Stimulated activated CD8-positive, alpha-beta memory T cell treated with anti-CD3 and anti-CD28 coated beads, Interleukin-7, amount 100 ng/mL, for 48 hours (primary cell): ENCODE measurements at regions not wholly inside any gene's neighbourhood (a gene's known extent, or its start where the extent isn't known, plus 50 kb on each side); places are given as distances from the start of the nearest gene placed in this dataset.

Source experiments
- DNase-seq, 2 donors: peaks; one replicate each; pipeline ENCODE4 v3.0.0-alpha.2; 2020; ENCODE audit warnings: low read depth in 1 of 2; ENCODE audit errors: extremely low read depth in 1 of 2

DNA sequence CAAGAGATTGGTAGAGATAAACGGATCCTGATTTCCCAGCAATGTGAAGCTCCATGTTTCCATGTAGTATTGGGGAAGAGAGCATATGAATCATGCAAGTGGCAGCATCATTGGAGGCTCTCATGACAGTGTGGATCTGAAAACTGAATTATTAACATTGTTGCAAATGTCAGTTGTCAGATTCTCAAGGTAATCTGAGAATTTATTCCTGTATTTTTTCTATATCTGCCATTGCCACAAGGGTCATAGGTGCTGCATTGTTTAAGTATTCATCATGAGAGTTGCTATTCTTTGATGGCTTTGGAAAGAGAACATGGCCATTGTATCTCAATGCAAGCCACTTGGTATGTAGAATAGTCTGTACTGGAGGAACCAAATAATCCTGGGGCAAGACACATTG, 1217.0 kb upstream of the ZEB2 start:
- DNase-seq: no peak

DNA sequence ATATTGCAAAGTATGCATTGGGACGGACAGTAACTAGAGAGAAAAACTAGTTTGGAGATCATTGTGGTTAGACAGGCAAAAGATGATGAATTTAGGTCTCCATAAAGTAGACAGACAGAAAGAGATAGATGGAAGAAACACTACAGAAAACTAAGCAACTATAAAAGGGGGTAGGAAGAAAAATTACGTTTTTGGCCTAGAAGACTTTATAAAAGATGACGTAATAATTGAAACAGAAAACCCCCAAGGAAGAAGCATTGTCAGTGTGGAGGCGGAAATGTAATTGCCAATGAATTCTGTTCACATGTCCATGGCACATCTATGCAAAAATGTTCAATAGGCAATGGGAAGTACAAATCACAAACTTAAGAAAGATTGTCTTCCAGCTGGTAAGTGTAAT, 1211.5 kb upstream of the ZEB2 start:
- no peak for DNase-seq

- no peak for DNase-seq
These were observed 1210.3 kb upstream of the ZEB2 start for GRCh38 chr2:145729993-145730770.

- DNase-seq: no peak
These were observed 1209.6 kb upstream of the ZEB2 start for GRCh38 chr2:145729481-145729880.

GRCh38 chr2:145728511-145728910, 1208.6 kb upstream of the ZEB2 start:
- no peak for DNase-seq

DNA sequence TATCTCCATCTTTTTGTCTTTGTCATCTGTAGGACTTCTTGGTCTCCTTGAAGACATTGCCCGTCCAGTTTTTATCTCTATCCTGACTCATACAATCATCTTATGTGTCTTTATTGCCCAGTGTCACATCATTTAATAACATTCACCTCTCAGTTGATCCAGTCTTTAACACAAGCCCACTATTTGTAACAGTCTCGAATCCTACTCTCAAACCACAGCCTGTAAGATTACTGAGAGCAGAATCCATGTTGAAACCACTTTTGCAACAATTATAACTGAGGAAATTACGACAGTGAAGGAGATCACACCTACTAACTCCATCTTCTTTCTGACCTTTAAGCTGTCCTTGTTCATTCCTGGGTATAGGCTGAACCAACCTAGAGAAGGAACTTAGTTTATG, 1206.0 kb upstream of the ZEB2 start:
- DNase-seq: no peak

- no peak for DNase-seq
These were observed 1204.5 kb upstream of the ZEB2 start for GRCh38 chr2:145724311-145724898.

DNA sequence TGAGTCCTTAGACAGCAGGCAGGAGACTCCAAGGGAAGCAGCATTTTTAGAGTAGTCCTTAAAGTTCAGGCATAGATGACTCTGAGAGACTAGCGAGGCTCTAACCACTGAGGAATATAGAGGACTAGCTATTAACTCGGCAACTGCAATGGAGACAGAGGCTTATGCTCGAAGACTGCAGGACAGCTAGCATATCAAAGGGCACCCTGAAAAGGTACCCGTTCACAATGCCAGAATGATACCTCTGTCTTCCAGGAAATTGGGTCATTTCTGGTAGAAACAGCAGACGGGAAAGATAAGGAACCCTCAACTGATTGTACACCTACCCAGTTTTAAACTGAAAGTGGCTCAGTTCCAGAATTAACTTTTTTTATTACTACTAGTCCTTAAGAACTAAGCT, 1204.0 kb upstream of the ZEB2 start:
- DNase-seq: no peak

DNA sequence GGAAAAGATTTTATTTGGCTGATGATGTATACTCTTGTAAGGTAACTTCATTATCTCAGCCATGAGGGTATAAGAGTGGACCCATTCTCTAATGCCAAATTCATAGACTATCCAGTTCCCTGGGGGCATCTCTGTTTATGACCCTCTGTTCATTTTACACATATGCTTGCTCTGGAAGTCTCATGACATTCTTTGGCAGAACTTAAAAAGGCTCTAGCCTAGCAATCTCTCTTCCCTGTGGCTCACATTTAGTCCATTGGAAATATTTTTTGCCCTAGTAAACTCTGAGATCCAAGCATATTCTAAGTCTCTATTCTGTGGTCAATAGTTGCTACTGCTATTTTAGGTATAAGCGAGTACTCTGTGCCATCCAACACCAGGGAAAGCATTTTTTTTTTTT, 1201.8 kb upstream of the ZEB2 start:
- no peak for DNase-seq

DNA sequence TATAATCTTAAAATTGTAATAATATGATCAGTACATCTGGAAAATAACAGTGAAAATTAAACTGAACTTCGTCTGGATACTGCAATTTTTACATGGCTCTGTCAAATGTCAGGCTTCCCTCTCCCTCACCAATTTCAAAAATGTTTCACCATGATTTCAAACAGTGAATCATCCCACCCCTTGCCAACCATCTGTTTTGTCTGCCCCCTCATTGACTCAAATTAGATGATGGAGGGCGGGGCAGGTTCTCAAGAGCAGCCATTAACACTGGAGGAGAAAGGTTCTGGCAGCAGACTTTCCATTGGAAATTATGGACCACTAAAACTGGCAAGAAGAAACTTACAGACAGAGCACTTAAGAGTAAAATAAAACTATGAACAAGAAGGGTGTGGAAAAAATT, 1195.7 kb upstream of the ZEB2 start:
- no peak for DNase-seq

DNA sequence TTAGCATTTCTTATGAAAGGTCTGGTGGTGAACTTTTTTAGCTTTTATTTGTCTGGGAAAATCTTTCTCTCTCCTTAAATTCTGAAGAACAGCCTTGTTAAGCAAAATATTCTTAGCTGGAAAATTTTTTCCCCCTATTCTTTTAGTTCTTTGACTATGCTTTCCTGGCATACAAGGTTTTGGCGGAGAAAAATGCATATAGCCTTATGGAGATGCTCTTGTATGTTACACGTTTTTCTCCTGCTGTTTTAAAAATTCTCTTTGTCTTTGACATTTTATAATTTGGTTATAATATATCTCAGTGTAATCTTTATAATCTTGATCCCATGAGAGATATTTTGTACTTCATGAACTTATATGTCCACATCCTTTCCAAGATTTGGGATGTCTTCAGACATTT, 1190.4 kb upstream of the ZEB2 start:
- no peak for DNase-seq

DNA sequence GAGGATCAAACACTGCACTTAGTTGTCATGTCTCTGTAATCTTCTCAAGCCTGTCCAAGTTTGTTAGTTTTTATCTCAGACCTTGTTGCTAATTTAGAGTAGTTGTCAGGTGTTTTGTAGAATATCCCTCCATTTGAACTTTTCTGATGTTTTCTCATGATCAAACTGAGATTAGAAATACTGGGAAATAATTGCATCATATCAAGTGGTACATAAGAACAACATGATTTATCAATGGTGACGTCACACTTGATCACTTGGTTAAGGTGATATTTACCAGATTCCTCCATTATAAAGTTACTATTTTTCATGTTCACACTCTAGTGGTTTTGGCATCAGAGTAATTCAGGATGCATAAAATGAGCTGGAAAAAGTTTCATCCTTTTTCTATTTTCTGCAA, 1182.4 kb upstream of the ZEB2 start:
- no peak for DNase-seq

GRCh38 chr2:145692971-145693478, 1173.1 kb upstream of the ZEB2 start:
- no peak for DNase-seq

- DNase-seq: no peak
These were observed 1171.7 kb upstream of the ZEB2 start for GRCh38 chr2:145691659-145692058.

GRCh38 chr2:145690183-145690778, 1170.4 kb upstream of the ZEB2 start:
- no peak for DNase-seq

- no peak for DNase-seq
These were observed 1169.4 kb upstream of the ZEB2 start for GRCh38 chr2:145689277-145689676.

DNA sequence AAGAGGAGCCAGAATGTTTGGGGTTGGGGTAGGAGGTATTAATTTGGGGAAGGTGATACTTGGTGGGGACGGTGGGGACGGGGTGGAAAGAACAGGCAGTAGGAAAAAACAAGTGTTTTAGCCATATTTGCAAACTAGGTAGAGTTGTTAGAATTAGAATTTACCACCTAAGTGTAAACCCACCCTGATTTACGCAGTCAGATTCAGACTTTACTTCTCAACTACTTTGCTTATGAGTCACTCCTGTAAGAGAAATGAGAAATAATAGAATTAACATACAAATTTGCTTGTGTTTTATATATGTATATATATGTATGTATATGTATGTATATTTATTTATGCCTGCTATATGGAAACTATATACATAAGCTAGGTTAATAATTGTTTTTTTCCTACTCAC, 1168.2 kb upstream of the ZEB2 start:
- no peak for DNase-seq

- DNase-seq: no peak
These were observed 1167.7 kb upstream of the ZEB2 start for GRCh38 chr2:145687442-145688134.

DNA sequence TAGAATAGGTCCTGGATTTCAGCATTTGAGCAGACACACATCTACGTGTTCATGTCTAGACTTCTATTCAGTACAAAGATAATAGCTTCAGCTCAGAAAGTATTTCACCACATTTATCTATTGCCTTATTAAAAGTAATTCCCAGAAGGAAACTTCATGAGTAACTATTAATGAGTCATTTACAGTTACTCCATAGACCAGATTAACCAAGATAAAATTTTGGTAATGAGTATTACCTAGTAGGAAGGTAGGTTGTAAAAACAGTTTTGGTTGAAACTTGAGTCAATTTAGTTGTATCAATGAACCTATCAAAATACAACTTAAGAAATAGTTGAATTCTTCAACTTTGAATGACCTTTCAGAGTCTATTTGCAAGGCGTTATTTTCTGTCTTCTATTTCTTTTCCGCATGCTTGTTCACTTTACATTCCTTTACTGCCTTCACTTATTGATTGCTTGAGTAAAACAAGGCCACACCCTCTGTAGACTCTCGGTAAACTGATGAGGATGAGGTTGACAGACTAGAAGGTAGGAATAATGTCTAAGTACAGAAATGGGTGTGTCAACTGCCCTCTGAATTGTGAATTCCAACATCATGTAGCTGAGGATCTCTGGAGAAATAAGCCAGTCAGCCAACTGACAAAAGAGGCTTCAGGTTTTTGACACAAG, 1165.6 kb upstream of the ZEB2 start:
- no peak for DNase-seq

- no peak for DNase-seq
These were observed 1162.7 kb upstream of the ZEB2 start for GRCh38 chr2:145682546-145683157.

DNA sequence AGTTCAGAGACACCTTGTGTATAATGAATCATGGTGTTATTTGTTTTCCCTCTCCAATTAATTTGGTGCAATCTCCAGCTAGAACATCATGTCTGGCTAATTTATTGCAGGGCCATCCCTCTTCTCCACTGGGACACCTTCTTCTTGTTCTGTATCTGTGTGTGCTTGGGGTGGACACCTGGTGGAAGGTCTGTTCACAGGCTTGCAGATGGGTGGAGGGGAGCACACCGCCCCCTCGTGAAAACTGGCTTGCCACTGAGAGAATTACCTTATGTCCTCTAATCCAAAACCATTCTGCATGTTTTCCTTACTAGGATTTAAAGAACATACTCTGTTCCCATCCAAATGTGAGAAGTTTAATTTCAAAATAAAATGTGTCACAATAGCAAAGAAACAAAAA, 1160.4 kb upstream of the ZEB2 start:
- DNase-seq: no peak
